GM12878 (cell line): ENCODE measurements at regions not wholly inside any gene's neighbourhood (a gene's known extent, or its start where the extent isn't known, plus 50 kb on each side); places are given as distances from the start of the nearest gene placed in this dataset.

ENCODE experiments used
- ATAC-seq: fragments of 200-7000 bp; cut with Tn5 transposase; 3 replicates; pipeline ENCODE4 v1.9.1; 2020; ENCODE audit warnings: mild to moderate bottlenecking, moderate library complexity
- BruUV-seq: library from RNA; stranded (reverse); fragments of 400-500 nt; replicated peaks from 2 replicates; lab custom pipeline; 2021; lab: Mats Ljungman, UMichigan
- CTCF ChIA-PET: fragments of 300-600 bp; sonication (Branson Sonifier 250); formaldehyde crosslinking; extraction: SDS; loops from one replicate; lab custom pipeline; 2021; ENCODE audit warnings: inconsistent platforms; lab: Yijun Ruan, JAX
- POLR2A ChIA-PET: fragments of 350-600 bp; formaldehyde crosslinking; extraction: SDS; loops from one replicate; lab custom pipeline; 2021; ENCODE audit warnings: inconsistent platforms; lab: Charles Lee
- RAD21 ChIA-PET: fragments of 300-600 bp; sonication (Branson Sonifier 250); formaldehyde crosslinking; loops from one replicate; lab custom pipeline; 2023; ENCODE audit warnings: antibody characterized with exemption; ENCODE audit not compliant: unreplicated experiment; lab: Charles Lee
- SMC1A ChIA-PET: fragments of 300-600 bp; sonication (Branson Sonifier 250); formaldehyde crosslinking; loops from one replicate; lab custom pipeline; 2023; ENCODE audit not compliant: unreplicated experiment, uncharacterized antibody; lab: Charles Lee
- DNase-seq: peaks from one replicate; pipeline ENCODE4 v3.0.0-alpha.2; 2011; ENCODE audit warnings: low read depth, low spot score
- FAIRE-seq: peaks from 3 replicates; lab custom pipeline; 2011; peaks lifted over from hg19 to GRCh38; lab: Jason Lieb, UNC
- H2AFZ ChIP-seq: 2 replicates; pipeline ENCODE4 v1.6.0; 2011; ENCODE audit warnings: low read depth, low read length, control low read depth; ENCODE audit not compliant: control insufficient read depth
- H3K27ac ChIP-seq: 2 replicates; pipeline ENCODE4 v1.5.1; 2011; ENCODE audit warnings: control low read depth; ENCODE audit not compliant: control insufficient read depth, insufficient read depth
- H3K27me3 ChIP-seq, 2 experiments: replicated peaks in 1 of 2; 2 replicates each; pipeline versions ENCODE4 v1.6.0 to v1.6.1; 2011; ENCODE audit warnings: low read length in 1 of 2; ENCODE audit not compliant: control insufficient read depth in 2 of 2, insufficient read depth in 2 of 2
- H3K36me3 ChIP-seq, 2 experiments: 2 replicates each; pipeline ENCODE4 v1.5.1; 2011; ENCODE audit warnings: low read length in 1 of 2; ENCODE audit not compliant: control insufficient read depth in 2 of 2, insufficient read depth in 2 of 2
- H3K4me1 ChIP-seq: 2 replicates; pipeline ENCODE4 v1.6.1; 2011; ENCODE audit warnings: mild to moderate bottlenecking, low read length, moderate library complexity, mixed read lengths; ENCODE audit not compliant: control insufficient read depth, insufficient read depth
- H3K4me2 ChIP-seq: 2 replicates; pipeline ENCODE4 v1.6.0; 2011; ENCODE audit warnings: control low read depth; ENCODE audit not compliant: control insufficient read depth, insufficient read depth
- H3K4me3 ChIP-seq: fragments of 200-600 bp; sonication (generic); 2 replicates; pipeline ENCODE4 v1.5.1; 2016
- H3K79me2 ChIP-seq: 2 replicates; pipeline ENCODE4 v1.6.0; 2011; ENCODE audit warnings: low read length; ENCODE audit not compliant: control insufficient read depth, insufficient read depth
- H3K9ac ChIP-seq: 2 replicates; pipeline ENCODE4 v1.8.0; 2011; ENCODE audit warnings: low read length, control low read depth, mixed read lengths; ENCODE audit not compliant: control insufficient read depth, insufficient read depth
- H3K9me3 ChIP-seq: replicated peaks from 3 replicates; pipeline ENCODE4 v1.5.1; 2011; ENCODE audit warnings: mild to moderate bottlenecking, low read length; ENCODE audit not compliant: control insufficient read depth, insufficient read depth
- H4K20me1 ChIP-seq: 2 replicates; pipeline ENCODE4 v1.6.0; 2011; ENCODE audit not compliant: control insufficient read depth, insufficient read depth
- BCL11A ChIP-seq: IDR thresholded peaks from 2 replicates; pipeline ENCODE4 v1.6.1; 2011; ENCODE audit warnings: low read depth, low read length
- BRCA1 ChIP-seq: IDR thresholded peaks from 2 replicates; pipeline ENCODE4 v1.6.1; 2011; ENCODE audit warnings: low read depth, low read length, improper control_type of control experiment
- CHD4 ChIP-seq: fragments of 200-600 bp; sonication (generic); IDR thresholded peaks from 2 replicates; pipeline ENCODE4 v1.6.1; 2016; ENCODE audit warnings: mild to moderate bottlenecking
- DPF2 ChIP-seq: fragments of 450-650 bp; IDR thresholded peaks from 2 replicates; pipeline ENCODE4 v1.6.1; 2017; ENCODE audit warnings: mild to moderate bottlenecking
- IKZF1 ChIP-seq: fragments of 450-650 bp; conservative IDR thresholded peaks from 2 replicates; pipeline ENCODE4 v1.6.1; 2017; ENCODE audit warnings: antibody characterized with exemption, mild to moderate bottlenecking
- NFYB ChIP-seq: IDR thresholded peaks from 2 replicates; pipeline ENCODE4 v1.6.1; 2011; ENCODE audit warnings: low read depth, mild to moderate bottlenecking, low read length, improper control_type of control experiment, moderate library complexity; ENCODE audit not compliant: insufficient read depth
- RAD21 ChIP-seq: IDR thresholded peaks from 2 replicates; pipeline ENCODE4 v1.6.1; 2011; ENCODE audit warnings: mild to moderate bottlenecking, low read depth, low read length, moderate library complexity; ENCODE audit not compliant: insufficient read depth
- RAD51 ChIP-seq: fragments of 450-650 bp; IDR thresholded peaks from 2 replicates; pipeline ENCODE4 v1.6.1; 2016; ENCODE audit warnings: moderate library complexity, mild to moderate bottlenecking, inconsistent platforms
- RBBP5 ChIP-seq: fragments of 200-600 bp; sonication (generic); conservative IDR thresholded peaks from 2 replicates; pipeline ENCODE4 v1.6.1; 2016
- RUNX3 ChIP-seq: IDR thresholded peaks from 2 replicates; pipeline ENCODE4 v1.6.1; 2012; ENCODE audit warnings: low read length, inconsistent platforms
- SUZ12 ChIP-seq: fragments of 200-600 bp; sonication (generic); IDR thresholded peaks from one replicate; pipeline ENCODE4 v1.6.1; 2018; ENCODE audit warnings: antibody characterized with exemption, mild to moderate bottlenecking; ENCODE audit not compliant: unreplicated experiment
- TCF7 ChIP-seq: IDR thresholded peaks from 2 replicates; pipeline ENCODE4 v1.6.1; 2014; ENCODE audit warnings: antibody characterized with exemption, borderline replicate concordance
- ZNF384 ChIP-seq: IDR thresholded peaks from 2 replicates; pipeline ENCODE4 v1.6.1; 2012; ENCODE audit warnings: low read depth, mild to moderate bottlenecking, low read length, improper control_type of control experiment, borderline replicate concordance
- ZZZ3 ChIP-seq: IDR thresholded peaks from 2 replicates; pipeline ENCODE4 v1.6.1; 2011; ENCODE audit warnings: low read depth; ENCODE audit not compliant: control insufficient read depth, insufficient read length
- WGBS: methylation state at CpG from one replicate; pipeline ENCODE4 v1.1.6; 2016; ENCODE audit warnings: low lambda C conversion rate; ENCODE audit not compliant: insufficient replicate concordance, insufficient coverage; ENCODE audit errors: missing lambda C conversion rate; 5-methylcytosine and 5-hydroxymethylcytosine counted together
- in situ Hi-C: fragments of 300-500 bp; cut with MboI; formaldehyde crosslinking; loops from 9 replicates; pipeline ENCODE4 v1.14.3; 2018; ENCODE audit warnings: mixed read lengths
- intact Hi-C: fragments of 100-400 bp; cut with micrococcal nuclease; formaldehyde crosslinking; loops from one replicate; pipeline ENCODE4 v1.14.2; 2022; ENCODE audit not compliant: unreplicated experiment
- TF ChIP-seq, protein P1 (sequence below): IDR thresholded peaks from 2 replicates; pipeline ENCODE4 v1.6.1; 2011; ENCODE audit warnings: low read depth, mild to moderate bottlenecking, low read length, moderate library complexity, borderline replicate concordance; ENCODE audit errors: extremely low read depth
- TF ChIP-seq, protein P2 (sequence below): IDR thresholded peaks from 2 replicates; pipeline ENCODE4 v1.6.1; 2012; ENCODE audit warnings: low read depth, low read length, improper control_type of control experiment
- TF ChIP-seq, protein P3 (sequence below): fragments of 450-650 bp; IDR thresholded peaks from 2 replicates; pipeline ENCODE4 v1.6.1; 2017; ENCODE audit warnings: borderline replicate concordance
- TF ChIP-seq, protein P4 (sequence below): fragments of 450-650 bp; IDR thresholded peaks from 2 replicates; pipeline ENCODE4 v1.6.1; 2016; ENCODE audit warnings: mild to moderate bottlenecking, moderate library complexity, borderline replicate concordance

DNA sequence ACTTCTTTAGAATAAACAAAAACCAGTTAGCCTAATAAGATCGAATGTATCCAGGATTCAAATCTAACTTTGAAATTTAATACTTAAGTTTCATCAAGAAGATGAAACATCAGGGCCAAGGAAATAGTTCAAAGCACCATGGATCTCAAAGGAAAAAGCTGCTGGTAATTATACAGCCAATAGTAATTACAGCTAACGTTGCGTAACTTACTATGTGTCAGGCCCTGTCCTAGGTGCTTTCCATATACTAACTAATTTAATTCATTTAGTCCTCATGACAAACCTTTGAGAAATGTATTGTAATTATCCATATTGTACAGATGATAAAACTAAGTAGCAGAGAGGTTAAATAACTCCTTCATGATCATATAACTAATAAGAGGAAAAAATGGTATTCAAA, 598.6 kb downstream of the NYAP2 start:
- DNase-seq (no peak), FAIRE-seq (no peak), ATAC-seq (no peak)
- RAD21 ChIA-PET, result no interaction called here
- no peaks in the 10 kb centered on the region for H3K9me3 ChIP-seq
- H3K27me3 ChIP-seq, result no peaks in the 10 kb centered on the region
- no peak overlapping the region for H3K4me2 ChIP-seq
- BruUV-seq, result no TSS peak
- TF ChIP-seq SUZ12 (no peak), ZNF384 (no peak), DPF2 (no peak), RAD51 (no peak), NFYB (no peak), IKZF1 (no peak), TCF7 (no peak), BRCA1 (no peak), ZZZ3 (no peak), RAD21 (no peak), RBBP5 (no peak), CHD4 (no peak), BCL11A (no peak), RUNX3 (no peak)
- TF ChIP-seq, protein P1, sequence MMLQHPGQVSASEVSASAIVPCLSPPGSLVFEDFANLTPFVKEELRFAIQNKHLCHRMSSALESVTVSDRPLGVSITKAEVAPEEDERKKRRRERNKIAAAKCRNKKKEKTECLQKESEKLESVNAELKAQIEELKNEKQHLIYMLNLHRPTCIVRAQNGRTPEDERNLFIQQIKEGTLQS, result no peak
- TF ChIP-seq, protein P2, sequence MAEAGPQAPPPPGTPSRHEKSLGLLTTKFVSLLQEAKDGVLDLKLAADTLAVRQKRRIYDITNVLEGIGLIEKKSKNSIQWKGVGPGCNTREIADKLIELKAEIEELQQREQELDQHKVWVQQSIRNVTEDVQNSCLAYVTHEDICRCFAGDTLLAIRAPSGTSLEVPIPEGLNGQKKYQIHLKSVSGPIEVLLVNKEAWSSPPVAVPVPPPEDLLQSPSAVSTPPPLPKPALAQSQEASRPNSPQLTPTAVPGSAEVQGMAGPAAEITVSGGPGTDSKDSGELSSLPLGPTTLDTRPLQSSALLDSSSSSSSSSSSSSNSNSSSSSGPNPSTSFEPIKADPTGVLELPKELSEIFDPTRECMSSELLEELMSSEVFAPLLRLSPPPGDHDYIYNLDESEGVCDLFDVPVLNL, result no peak
- TF ChIP-seq, protein P3, sequence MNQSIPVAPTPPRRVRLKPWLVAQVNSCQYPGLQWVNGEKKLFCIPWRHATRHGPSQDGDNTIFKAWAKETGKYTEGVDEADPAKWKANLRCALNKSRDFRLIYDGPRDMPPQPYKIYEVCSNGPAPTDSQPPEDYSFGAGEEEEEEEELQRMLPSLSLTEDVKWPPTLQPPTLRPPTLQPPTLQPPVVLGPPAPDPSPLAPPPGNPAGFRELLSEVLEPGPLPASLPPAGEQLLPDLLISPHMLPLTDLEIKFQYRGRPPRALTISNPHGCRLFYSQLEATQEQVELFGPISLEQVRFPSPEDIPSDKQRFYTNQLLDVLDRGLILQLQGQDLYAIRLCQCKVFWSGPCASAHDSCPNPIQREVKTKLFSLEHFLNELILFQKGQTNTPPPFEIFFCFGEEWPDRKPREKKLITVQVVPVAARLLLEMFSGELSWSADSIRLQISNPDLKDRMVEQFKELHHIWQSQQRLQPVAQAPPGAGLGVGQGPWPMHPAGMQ, result no peak
- TF ChIP-seq, protein P4, sequence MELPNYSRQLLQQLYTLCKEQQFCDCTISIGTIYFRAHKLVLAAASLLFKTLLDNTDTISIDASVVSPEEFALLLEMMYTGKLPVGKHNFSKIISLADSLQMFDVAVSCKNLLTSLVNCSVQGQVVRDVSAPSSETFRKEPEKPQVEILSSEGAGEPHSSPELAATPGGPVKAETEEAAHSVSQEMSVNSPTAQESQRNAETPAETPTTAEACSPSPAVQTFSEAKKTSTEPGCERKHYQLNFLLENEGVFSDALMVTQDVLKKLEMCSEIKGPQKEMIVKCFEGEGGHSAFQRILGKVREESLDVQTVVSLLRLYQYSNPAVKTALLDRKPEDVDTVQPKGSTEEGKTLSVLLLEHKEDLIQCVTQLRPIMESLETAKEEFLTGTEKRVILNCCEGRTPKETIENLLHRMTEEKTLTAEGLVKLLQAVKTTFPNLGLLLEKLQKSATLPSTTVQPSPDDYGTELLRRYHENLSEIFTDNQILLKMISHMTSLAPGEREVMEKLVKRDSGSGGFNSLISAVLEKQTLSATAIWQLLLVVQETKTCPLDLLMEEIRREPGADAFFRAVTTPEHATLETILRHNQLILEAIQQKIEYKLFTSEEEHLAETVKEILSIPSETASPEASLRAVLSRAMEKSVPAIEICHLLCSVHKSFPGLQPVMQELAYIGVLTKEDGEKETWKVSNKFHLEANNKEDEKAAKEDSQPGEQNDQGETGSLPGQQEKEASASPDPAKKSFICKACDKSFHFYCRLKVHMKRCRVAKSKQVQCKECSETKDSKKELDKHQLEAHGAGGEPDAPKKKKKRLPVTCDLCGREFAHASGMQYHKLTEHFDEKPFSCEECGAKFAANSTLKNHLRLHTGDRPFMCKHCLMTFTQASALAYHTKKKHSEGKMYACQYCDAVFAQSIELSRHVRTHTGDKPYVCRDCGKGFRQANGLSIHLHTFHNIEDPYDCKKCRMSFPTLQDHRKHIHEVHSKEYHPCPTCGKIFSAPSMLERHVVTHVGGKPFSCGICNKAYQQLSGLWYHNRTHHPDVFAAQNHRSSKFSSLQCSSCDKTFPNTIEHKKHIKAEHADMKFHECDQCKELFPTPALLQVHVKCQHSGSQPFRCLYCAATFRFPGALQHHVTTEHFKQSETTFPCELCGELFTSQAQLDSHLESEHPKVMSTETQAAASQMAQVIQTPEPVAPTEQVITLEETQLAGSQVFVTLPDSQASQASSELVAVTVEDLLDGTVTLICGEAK, result no peak
- no peak overlapping the region for H2AFZ ChIP-seq
- POLR2A ChIA-PET, result no interaction called here
- no peak overlapping the region for H3K9ac ChIP-seq
- intact Hi-C loops (no loop called here), in situ Hi-C loops (no loop called here)
- no peaks in the 10 kb centered on the region for H4K20me1 ChIP-seq
- WGBS, result 19% methylated on average over 3 of the region's 3 CpGs
- no peaks in the 10 kb centered on the region for H3K4me1 ChIP-seq
- H3K79me2 ChIP-seq, result no peaks in the 10 kb centered on the region
- CTCF ChIA-PET, result no interaction called here
- no peaks in the 10 kb centered on the region for H3K36me3 ChIP-seq
- no peak overlapping the region for H3K27ac ChIP-seq
- H3K4me3 ChIP-seq, result no peak overlapping the region
- SMC1A ChIA-PET, result no interaction called here
